Activated naive CD8-positive, alpha-beta T cell treated with anti-CD3 and anti-CD28 coated beads, Interleukin-2, amount 50 U/mL, for 24 hours (primary cell): ENCODE measurements at regions not wholly inside any gene's neighbourhood (a gene's known extent, or its start where the extent isn't known, plus 50 kb on each side); places are given as distances from the start of the nearest gene placed in this dataset.
A peak's percentile ranks its signal among the peaks of the same experiment; 100 is the strongest.

Source experiments
- ATAC-seq: fragments of 150-1000 bp; cut with Tn5 transposase; one replicate; pipeline ENCODE4 v1.10.0; 2021
- DNase-seq: peaks from one replicate; pipeline ENCODE4 v3.0.0; 2021
- H3K27ac Mint-ChIP-seq: one replicate; pipeline ENCODE4 v1.8.0; 2021; ENCODE audit warnings: mild to moderate bottlenecking, mixed read lengths
- H3K27me3 Mint-ChIP-seq: one replicate; pipeline ENCODE4 v1.8.0; 2021; ENCODE audit warnings: mixed read lengths
- H3K36me3 Mint-ChIP-seq: one replicate; pipeline ENCODE4 v1.8.0; 2021; ENCODE audit warnings: low read depth, mixed read lengths
- H3K4me1 Mint-ChIP-seq: one replicate; pipeline ENCODE4 v1.8.0; 2021; ENCODE audit warnings: mixed read lengths
- H3K4me3 Mint-ChIP-seq: one replicate; pipeline ENCODE4 v1.8.0; 2021; ENCODE audit warnings: mild to moderate bottlenecking, moderate library complexity, mixed read lengths
- H3K9me3 Mint-ChIP-seq: one replicate; pipeline ENCODE4 v1.8.0; 2021; ENCODE audit warnings: mixed read lengths

DNA sequence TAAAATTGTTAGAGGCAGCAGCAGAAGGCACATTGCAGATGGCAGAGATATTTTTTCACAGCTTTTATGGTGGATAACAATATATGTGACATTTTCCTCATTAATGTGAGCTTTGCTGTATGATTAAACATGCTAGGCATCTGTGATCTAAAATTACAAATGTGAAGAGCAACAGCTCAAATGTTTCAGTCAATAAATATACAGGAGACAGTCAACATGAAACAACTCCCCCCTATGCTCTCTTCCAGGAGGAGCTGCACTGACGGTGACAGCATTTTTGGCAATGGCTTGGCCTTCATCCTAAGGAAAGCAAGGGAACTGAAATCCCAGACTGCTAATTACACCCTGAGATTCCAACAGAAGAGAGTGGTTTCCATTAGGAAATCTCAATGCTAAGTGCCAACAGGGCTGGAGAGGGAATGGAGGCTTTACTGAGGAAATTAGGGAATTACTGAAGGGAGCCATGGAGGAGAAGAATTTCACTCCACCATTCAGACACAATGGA is 51.4 kb upstream of the GRB10 start:
- H3K4me3 Mint-ChIP-seq = no peak overlapping the region
- H3K27ac Mint-ChIP-seq = no peak overlapping the region

DNA sequence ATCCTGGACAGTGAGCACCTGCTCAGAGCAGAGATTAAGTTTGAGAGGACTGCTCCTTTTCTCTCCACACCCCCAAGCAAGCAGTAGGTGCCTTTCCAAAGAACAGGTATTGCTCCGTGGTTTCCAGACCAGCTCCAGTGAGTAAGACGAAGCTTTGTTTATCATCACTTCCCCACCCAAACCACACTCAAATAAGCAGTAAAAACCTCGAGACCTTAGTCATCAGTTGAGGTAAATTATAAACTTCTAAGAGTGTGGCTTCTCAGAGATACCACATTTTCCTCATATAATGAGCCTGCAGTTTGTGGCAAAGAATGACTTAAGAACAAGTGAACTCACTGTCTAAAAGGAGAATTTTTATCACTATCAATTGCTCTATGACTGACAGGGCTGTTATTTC is 50.0 kb upstream of the GRB10 start:
- peaks cover 41% of the 10 kb centered on the region for H3K27me3 Mint-ChIP-seq
- DNase-seq (no peak), ATAC-seq (peak; percentile 85)
- H3K4me3 Mint-ChIP-seq = no peak overlapping the region
- H3K36me3 Mint-ChIP-seq = no peaks in the 10 kb centered on the region
- peaks cover 17% of the 10 kb centered on the region for H3K4me1 Mint-ChIP-seq
- H3K27ac Mint-ChIP-seq = peak overlapping the region; percentile 27
- no peaks in the 10 kb centered on the region for H3K9me3 Mint-ChIP-seq

More for the DNA sequence above, 51.4 kb upstream of the GRB10 start:
- no peak for DNase-seq
- Mint-ChIP-seq H3K27me3 (peaks cover 41% of the 10 kb centered on the region), H3K9me3 (no peaks in the 10 kb centered on the region), H3K4me1 (peaks cover 16% of the 10 kb centered on the region), H3K36me3 (no peaks in the 10 kb centered on the region)
- no peak for ATAC-seq
